ENCODE measurements at regions not wholly inside any gene's neighbourhood (a gene's known extent, or its start where the extent isn't known, plus 50 kb on each side); places are given as distances from the start of the nearest gene placed in this dataset.

DNA sequence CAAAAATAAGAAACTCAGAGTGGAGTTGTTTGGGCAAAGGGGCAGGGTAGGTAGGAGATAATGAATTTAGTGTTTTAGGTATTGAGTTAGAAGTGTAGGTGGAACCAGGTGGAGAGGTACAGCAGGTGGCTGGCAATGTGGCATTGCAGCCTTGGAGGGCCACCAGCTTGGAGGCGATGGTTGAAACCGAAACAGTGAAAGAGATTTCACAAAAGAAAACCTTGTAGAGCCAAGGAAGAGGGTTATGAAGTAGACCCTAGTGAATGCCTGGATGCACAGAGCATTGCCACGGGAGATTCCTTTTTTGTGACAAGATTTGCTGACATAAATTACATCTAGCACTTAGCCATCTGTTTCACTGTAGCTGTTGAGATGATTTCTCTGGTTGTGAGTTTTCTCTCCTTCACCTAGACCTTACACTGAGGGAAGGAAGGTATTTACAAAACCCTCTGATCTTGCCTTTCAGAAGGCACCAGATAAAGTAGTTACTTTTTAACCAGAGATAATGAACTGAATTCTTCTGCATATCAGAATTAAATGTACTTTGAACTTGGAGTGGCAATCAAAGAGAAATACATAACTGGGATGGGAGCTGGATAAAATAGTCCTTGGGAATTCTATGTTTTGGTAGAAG is 104.1 kb upstream of the CASK start:
- H3K4me3 ChIP-seq (ENCODE audit: low read length): no peak overlapping the region
- TF ChIP-seq, protein P1, sequence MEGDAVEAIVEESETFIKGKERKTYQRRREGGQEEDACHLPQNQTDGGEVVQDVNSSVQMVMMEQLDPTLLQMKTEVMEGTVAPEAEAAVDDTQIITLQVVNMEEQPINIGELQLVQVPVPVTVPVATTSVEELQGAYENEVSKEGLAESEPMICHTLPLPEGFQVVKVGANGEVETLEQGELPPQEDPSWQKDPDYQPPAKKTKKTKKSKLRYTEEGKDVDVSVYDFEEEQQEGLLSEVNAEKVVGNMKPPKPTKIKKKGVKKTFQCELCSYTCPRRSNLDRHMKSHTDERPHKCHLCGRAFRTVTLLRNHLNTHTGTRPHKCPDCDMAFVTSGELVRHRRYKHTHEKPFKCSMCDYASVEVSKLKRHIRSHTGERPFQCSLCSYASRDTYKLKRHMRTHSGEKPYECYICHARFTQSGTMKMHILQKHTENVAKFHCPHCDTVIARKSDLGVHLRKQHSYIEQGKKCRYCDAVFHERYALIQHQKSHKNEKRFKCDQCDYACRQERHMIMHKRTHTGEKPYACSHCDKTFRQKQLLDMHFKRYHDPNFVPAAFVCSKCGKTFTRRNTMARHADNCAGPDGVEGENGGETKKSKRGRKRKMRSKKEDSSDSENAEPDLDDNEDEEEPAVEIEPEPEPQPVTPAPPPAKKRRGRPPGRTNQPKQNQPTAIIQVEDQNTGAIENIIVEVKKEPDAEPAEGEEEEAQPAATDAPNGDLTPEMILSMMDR (IDR thresholded peaks at IDR 0.05; ENCODE audit: insufficient read depth, low read depth, low read length, missing control alignments): no peak
- no peak for DNase-seq (ENCODE audit: low read depth)

DNA sequence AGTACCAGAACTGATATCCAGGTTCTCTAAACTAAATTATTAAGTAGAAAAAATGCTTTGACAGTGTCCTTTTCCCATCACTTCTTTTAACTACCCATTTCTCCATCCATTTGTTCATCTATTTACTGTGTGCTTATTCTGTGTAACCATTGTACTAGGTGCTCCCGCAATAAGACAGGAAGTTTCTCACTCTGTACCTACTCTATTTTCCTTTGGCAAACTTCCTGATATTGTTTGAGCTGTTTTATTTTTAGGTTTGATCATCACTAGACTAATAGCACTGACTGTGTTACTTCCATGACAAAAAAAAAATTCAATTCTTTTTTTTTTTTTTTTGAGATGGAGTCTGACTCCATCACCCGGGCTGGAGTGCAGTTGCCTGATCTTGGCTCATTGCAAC is 102.5 kb upstream of the CASK start:
- DNase-seq (ENCODE audit: low read depth): no peak
- TF ChIP-seq, protein P1 (IDR thresholded peaks at IDR 0.05; ENCODE audit: insufficient read depth, low read depth, low read length, missing control alignments): no peak
- no peak overlapping the region for H3K4me3 ChIP-seq (ENCODE audit: low read length)

DNA sequence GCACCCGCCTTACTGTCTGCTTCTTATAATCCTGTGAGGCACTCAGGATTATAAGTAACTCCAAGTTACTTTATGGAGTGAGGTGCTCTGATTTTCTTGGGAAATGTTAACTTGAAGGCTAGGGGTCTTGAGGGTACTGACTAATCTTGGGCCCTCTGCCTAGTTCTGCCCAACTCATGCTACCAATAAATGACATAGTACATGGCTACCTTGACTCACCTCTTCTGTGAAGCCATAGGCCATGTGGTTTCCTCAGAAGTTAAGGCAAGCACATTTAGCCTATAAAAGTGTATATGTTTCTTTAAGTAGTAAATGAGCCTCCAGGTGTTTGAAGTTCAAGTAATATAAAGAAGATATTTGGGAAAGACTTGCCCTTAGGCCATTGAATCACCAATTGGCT is 99.8 kb upstream of the CASK start:
- no peak overlapping the region for H3K4me3 ChIP-seq (ENCODE audit: low read length)
- TF ChIP-seq, protein P1 (IDR thresholded peaks at IDR 0.05; ENCODE audit: insufficient read depth, low read depth, low read length, missing control alignments): no peak
- DNase-seq (ENCODE audit: low read depth): no peak

DNA sequence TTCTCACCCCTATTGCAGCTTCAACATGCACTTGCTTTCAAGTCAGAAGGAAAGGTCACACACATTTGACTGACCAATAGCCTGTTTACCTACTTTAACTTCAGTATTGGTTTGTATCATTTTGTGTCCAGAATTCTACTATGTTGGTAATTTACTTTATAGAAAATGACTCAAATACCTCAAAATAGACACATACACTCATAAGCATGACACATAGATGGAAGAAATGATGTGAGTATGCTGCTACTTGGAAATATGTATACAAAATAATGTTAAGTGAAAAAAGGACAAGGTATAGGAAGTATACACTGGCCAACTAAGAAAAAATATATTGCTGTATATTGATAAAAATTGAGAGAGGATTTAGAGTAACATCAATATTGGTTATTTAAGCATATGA is 98.8 kb upstream of the CASK start:
- DNase-seq (ENCODE audit: low read depth): no peak
- TF ChIP-seq, protein P1 (IDR thresholded peaks at IDR 0.05; ENCODE audit: insufficient read depth, low read depth, low read length, missing control alignments): no peak
- no peak overlapping the region for H3K4me3 ChIP-seq (ENCODE audit: low read length)

DNA sequence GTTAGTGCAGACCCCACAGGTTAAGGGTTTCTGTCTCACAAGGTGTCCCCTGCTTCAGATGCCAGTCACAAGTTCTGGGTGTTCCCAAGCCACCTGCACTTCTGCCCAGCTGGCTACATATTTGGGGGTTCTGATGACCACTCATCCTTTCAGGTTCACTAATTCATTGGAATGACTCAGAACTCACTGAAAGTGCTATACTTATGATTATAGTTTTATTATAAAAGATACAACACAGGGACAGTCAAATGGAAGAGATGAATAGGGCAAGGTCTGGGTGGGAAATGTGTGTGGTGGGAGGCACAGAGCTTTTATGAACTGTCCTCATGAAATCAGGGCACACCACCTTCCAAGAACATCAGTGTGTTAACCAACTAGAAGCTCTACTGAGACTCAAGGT is 97.7 kb upstream of the CASK start:
- H3K4me3 ChIP-seq (ENCODE audit: low read length): no peak overlapping the region

DNA sequence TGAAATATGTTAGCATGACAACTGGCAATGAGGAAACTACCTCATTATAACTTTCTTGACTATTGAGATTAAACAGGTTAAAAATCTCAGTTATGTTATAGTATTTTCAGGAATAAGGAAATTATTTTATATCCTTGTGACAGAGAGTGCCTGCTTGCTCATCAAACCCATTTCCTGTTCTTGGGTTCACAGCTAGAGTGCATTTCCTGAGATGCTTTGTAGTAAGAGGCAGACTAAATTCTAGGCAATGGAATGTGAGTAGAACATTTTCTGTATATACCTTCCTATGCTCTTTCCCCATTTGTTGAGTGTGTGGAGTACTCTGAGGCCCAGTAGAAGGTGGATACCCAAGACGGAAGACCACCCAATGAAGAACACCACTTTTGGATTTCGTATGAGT is 96.9 kb upstream of the CASK start:
- no peak for DNase-seq (ENCODE audit: low read depth)
- H3K4me3 ChIP-seq (ENCODE audit: low read length): no peak overlapping the region
- TF ChIP-seq, protein P1 (IDR thresholded peaks at IDR 0.05; ENCODE audit: insufficient read depth, low read depth, low read length, missing control alignments): no peak

More for the DNA sequence above, 97.7 kb upstream of the CASK start:
- no peak for DNase-seq (ENCODE audit: low read depth)
- TF ChIP-seq, protein P1 (IDR thresholded peaks at IDR 0.05; ENCODE audit: insufficient read depth, low read depth, low read length, missing control alignments): no peak

DNA sequence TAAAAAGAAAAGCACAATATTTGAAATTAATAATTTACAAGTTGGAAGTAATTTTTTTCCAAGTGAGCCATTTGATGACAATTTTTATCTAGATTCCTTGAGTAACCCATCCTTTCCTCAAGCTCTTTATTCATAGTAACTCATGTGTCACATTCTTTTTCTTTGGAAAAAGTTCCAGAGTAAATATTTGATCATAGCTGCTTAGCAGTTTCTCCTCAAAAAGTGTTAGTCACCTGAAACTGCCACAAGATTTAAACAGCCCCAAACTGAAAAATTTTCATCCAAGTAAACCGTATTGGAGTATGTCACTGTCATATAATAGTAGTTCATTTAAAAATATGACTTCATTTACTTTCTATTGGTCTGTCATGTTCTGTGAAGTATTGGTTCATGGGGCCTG is 94.6 kb upstream of the CASK start:
- no peak for DNase-seq (ENCODE audit: low read depth)

More for the DNA sequence above, 94.6 kb upstream of the CASK start:
- H3K4me3 ChIP-seq (ENCODE audit: low read length): no peak overlapping the region
- TF ChIP-seq, protein P1 (IDR thresholded peaks at IDR 0.05; ENCODE audit: insufficient read depth, low read depth, low read length, missing control alignments): no peak
